ENCODE measurements at regions not wholly inside any gene's neighbourhood (a gene's known extent, or its start where the extent isn't known, plus 50 kb on each side); places are given as distances from the start of the nearest gene placed in this dataset.

- TF ChIP-seq CTCF (IDR thresholded peaks at IDR 0.05; ENCODE audit: low read depth, low read length, poor library complexity, severe bottlenecking) (no peak), EZH2phosphoT487 (IDR thresholded peaks at IDR 0.05; ENCODE audit: borderline replicate concordance, low read length) (no peak)
Observed at GRCh38 chr7:17584822-17585221, 286.4 kb downstream of the AHR start.

Data from DOHH2 (cell line).